Gastroesophageal sphincter (tissue), 4 donors: ENCODE measurements at regions not wholly inside any gene's neighbourhood (a gene's known extent, or its start where the extent isn't known, plus 50 kb on each side); places are given as distances from the start of the nearest gene placed in this dataset.

ENCODE experiments used
- ATAC-seq: fragments of 150-250 bp; one replicate; pipeline ENCODE4 v1.9.1; 2016; ENCODE audit warnings: mild to moderate bottlenecking, moderate library complexity
- H3K27ac ChIP-seq, 4 donors: fragments of 200-600 bp; sonication (generic) in 3 of 4; 1 replicate in 3 of 4; 2 replicates in 1 of 4; pipeline ENCODE4 v1.5.1; 2016 to 2019
- H3K27me3 ChIP-seq: fragments of 200-600 bp; sonication (generic); one replicate; pipeline ENCODE4 v1.5.1; 2019
- H3K36me3 ChIP-seq, 2 donors: fragments of 200-600 bp; sonication (generic); one replicate each; pipeline ENCODE4 v1.5.1; 2019; ENCODE audit warnings: control low read depth in 1 of 2
- H3K4me1 ChIP-seq, 3 donors: fragments of 200-600 bp; sonication (generic); 1 replicate in 2 of 3; 2 replicates in 1 of 3; pipeline ENCODE4 v1.5.1; 2016 to 2019; ENCODE audit warnings: control low read depth in 2 of 3
- H3K4me3 ChIP-seq, 2 donors: fragments of 200-600 bp; sonication (generic); one replicate each; pipeline ENCODE4 v1.5.1; 2019; ENCODE audit warnings: mild to moderate bottlenecking in 1 of 2, moderate library complexity in 1 of 2
- H3K9me3 ChIP-seq, 3 donors: fragments of 200-600 bp; sonication (generic); one replicate each; pipeline ENCODE4 v1.5.1; 2017 to 2019; ENCODE audit warnings: control low read depth in 2 of 3
- EP300 ChIP-seq: sonication (generic); formaldehyde crosslinking; IDR thresholded peaks from one replicate; pipeline ENCODE4 v1.6.1; 2017; ENCODE audit warnings: antibody characterized with exemption, mild to moderate bottlenecking
- POLR2A ChIP-seq, 2 donors: fragments of 450-650 bp; IDR thresholded peaks; one replicate each; pipeline ENCODE4 v1.6.1; 2017; ENCODE audit warnings: antibody characterized with exemption in 2 of 2, mild to moderate bottlenecking in 2 of 2, moderate library complexity in 1 of 2
- POLR2AphosphoS5 ChIP-seq: sonication (generic); formaldehyde crosslinking; IDR thresholded peaks from one replicate; pipeline ENCODE4 v1.6.1; 2017; ENCODE audit warnings: antibody characterized with exemption
- WGBS, 2 donors: methylation state at CpG; one replicate each; pipeline ENCODE4 v1.1.5; 2018; ENCODE audit warnings: low coverage in 1 of 2; 5-methylcytosine and 5-hydroxymethylcytosine counted together
- TF ChIP-seq, protein P1 (sequence below), 4 experiments: fragments of 200-600 bp in 2 of 4; fragments of 450-650 bp in 2 of 4; sonication (generic) in 1 of 4; IDR thresholded peaks; one replicate each; pipeline ENCODE4 v1.5.1; 2017 to 2019; ENCODE audit warnings: antibody characterized with exemption in 4 of 4, mild to moderate bottlenecking in 2 of 4, moderate library complexity in 2 of 4

DNA sequence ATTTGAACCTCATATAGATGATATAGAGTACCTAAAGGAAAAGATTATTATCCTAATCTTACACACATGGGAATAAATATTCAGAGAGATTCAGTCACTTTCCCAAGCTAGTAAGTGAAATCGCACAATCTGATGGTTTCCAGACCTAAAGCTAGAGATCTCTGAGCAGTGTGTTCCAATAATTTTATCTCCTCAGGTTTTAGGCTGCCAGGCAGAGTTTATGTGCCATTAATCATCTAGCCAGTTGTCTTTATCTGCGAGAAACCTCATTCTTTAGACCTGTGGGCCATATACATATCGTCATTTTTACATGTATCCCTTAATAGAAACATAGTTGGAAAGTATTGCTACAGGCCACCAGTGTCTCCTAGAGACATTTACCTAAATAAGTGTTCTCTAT lies 647.2 kb upstream of the STEAP1 start:
- H3K27me3 ChIP-seq: no peaks in the 10 kb centered on the region
- WGBS, 2 donors: 62 to 71% methylated on average over 3 of the region's 3 CpGs
- H3K4me1 ChIP-seq: no peaks in the 10 kb centered on the region
- TF ChIP-seq POLR2AphosphoS5 (no peak), POLR2A (IDR thresholded peaks at IDR 0.05) (no peak), EP300 (no peak)
- TF ChIP-seq, protein P1, sequence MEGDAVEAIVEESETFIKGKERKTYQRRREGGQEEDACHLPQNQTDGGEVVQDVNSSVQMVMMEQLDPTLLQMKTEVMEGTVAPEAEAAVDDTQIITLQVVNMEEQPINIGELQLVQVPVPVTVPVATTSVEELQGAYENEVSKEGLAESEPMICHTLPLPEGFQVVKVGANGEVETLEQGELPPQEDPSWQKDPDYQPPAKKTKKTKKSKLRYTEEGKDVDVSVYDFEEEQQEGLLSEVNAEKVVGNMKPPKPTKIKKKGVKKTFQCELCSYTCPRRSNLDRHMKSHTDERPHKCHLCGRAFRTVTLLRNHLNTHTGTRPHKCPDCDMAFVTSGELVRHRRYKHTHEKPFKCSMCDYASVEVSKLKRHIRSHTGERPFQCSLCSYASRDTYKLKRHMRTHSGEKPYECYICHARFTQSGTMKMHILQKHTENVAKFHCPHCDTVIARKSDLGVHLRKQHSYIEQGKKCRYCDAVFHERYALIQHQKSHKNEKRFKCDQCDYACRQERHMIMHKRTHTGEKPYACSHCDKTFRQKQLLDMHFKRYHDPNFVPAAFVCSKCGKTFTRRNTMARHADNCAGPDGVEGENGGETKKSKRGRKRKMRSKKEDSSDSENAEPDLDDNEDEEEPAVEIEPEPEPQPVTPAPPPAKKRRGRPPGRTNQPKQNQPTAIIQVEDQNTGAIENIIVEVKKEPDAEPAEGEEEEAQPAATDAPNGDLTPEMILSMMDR (IDR thresholded peaks at IDR 0.05): no peak
- no peaks in the 10 kb centered on the region for H3K36me3 ChIP-seq
- no peak overlapping the region for H3K4me3 ChIP-seq
- no peak overlapping the region for H3K27ac ChIP-seq
- no peak for ATAC-seq
- H3K9me3 ChIP-seq: no peaks in the 10 kb centered on the region

DNA sequence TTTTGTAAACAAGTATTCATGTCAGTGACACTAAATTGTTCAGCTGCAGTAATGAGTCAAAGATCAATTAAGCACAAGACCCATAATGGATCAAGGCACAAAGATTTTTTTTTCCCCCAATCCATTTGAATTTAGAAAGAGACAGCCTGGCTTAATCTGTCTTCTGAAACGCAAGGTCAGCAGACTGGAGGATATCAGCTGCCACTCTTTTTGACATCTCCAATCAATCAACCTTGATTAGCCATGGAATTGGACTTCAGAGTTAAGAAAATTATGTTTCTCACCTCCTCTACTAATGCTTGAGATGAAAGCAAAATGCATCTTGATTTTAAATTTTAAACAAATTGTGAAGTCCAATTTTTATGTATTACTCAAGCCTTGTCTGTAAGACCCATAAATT lies 642.4 kb upstream of the STEAP1 start:
- ATAC-seq: no peak

DNA sequence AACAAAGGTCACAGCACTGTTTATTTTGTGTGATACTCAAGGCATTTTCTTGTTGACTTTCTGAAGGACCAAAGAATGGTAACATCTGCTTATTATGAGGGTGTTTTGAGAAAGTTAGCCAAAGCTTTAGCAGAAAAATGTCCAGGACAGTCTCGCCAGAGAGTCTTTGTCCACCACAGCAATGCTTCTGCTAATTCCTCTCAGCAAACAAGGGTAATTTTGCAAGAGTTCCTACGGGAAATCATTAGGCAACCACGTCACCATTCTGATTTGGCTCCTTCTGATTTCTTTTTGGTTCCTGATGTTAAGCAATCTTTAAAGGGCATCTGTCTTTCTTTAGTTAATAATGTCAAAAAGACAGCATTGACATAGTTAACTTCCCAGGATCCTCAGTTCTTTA lies 639.3 kb upstream of the STEAP1 start:
- TF ChIP-seq POLR2A (IDR thresholded peaks at IDR 0.05) (no peak), POLR2AphosphoS5 (no peak), EP300 (no peak)
- TF ChIP-seq, protein P1 (IDR thresholded peaks at IDR 0.05): no peak
- Histone ChIP-seq H3K36me3 (no peaks in the 10 kb centered on the region), H3K27me3 (no peaks in the 10 kb centered on the region), H3K9me3 (no peaks in the 10 kb centered on the region), H3K4me3 (no peak overlapping the region), H3K27ac (no peak overlapping the region), H3K4me1 (no peaks in the 10 kb centered on the region)
- WGBS, 2 donors: 75 to 86% methylated on average over 3 of the region's 3 CpGs
- no peak for ATAC-seq

More for the DNA sequence above, 642.4 kb upstream of the STEAP1 start:
- H3K4me3 ChIP-seq: no peak overlapping the region
- 38 to 75% methylated on average over 1 of the region's 1 CpG for WGBS, 2 donors
- TF ChIP-seq EP300 (no peak), POLR2A (IDR thresholded peaks at IDR 0.05) (no peak), POLR2AphosphoS5 (no peak)
- TF ChIP-seq, protein P1 (IDR thresholded peaks at IDR 0.05): no peak
- no peak overlapping the region for H3K27ac ChIP-seq
- H3K4me1 ChIP-seq: no peaks in the 10 kb centered on the region
- H3K9me3 ChIP-seq: no peaks in the 10 kb centered on the region
- no peaks in the 10 kb centered on the region for H3K27me3 ChIP-seq
- H3K36me3 ChIP-seq: no peaks in the 10 kb centered on the region

DNA sequence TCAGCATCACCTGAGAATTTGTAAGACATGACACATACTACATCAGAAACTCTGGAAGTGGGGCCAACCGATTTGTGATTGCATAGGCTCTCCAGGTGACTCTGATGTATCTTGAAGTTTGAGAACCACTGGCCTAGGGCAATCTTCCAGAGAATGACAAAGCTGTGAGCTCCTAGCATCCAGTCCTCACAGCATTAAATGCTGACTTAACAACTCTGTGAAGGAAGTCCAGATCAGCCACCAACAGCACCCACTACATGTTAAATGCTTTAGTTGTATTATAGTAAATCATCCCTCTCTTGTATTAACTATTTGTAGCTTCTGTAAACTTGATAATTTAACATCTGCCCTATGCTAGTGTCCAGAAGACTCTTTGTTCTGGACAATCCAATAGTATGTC lies 636.5 kb upstream of the STEAP1 start:
- Histone ChIP-seq H3K27ac (no peak overlapping the region), H3K27me3 (no peaks in the 10 kb centered on the region), H3K9me3 (no peaks in the 10 kb centered on the region), H3K4me1 (no peaks in the 10 kb centered on the region), H3K36me3 (no peaks in the 10 kb centered on the region), H3K4me3 (no peak overlapping the region)
- no peak for TF ChIP-seq EP300
- TF ChIP-seq POLR2AphosphoS5: no peak
- TF ChIP-seq POLR2A (IDR thresholded peaks at IDR 0.05): no peak
- TF ChIP-seq, protein P1 (IDR thresholded peaks at IDR 0.05): no peak
- 100% methylated on average over 1 of the region's 1 CpG; no CpG with 5 or more reads in 1 of the 2 donors for WGBS, 2 donors
- ATAC-seq: no peak

DNA sequence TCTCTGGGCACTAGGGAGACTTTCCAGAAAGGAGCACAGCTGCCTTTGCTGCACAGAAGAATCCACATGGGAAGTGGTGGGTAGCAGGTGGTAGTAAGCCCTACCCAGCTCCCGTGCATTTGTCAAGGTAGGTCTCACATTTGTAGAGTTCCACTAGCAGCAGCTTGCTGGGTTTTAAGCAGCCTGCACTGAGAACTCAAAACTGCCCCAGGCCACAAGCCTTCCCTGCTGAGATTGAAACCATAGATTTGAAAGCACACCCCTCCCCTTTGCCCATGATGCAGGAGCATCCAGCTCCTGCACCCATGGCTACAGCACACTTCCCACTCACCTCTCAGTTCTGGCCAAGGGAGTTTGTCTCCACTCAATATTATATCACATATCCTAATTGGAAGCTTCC lies 604.5 kb upstream of the STEAP1 start:
- no CpG with 5 or more reads among the region's 1 CpG for WGBS, 2 donors
- Histone ChIP-seq H3K27ac (no peak overlapping the region), H3K27me3 (no peaks in the 10 kb centered on the region), H3K9me3 (no peaks in the 10 kb centered on the region), H3K4me3 (no peak overlapping the region), H3K36me3 (no peaks in the 10 kb centered on the region), H3K4me1 (no peaks in the 10 kb centered on the region)
- ATAC-seq: no peak
- TF ChIP-seq POLR2A (IDR thresholded peaks at IDR 0.05) (no peak), POLR2AphosphoS5 (no peak)

DNA sequence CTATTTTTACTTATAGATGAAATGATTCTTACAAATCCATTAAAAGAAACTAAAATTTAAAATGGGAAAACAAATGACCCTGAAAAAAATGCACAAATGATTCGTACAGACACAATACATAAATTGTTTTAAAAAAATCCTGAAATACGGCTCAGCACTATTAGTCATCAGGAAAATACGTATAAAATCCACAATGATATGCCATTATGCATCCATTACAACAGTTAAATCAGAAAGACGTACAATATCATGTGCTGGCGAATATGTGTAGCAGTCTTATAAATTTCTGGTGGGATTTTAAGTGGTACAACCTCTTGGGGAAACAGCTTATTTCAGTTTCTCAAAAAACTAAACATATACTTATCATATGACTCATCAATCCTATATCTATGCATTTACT lies 600.1 kb upstream of the STEAP1 start:
- Histone ChIP-seq H3K27ac (no peak overlapping the region), H3K9me3 (no peaks in the 10 kb centered on the region), H3K27me3 (no peaks in the 10 kb centered on the region), H3K4me1 (no peaks in the 10 kb centered on the region), H3K36me3 (no peaks in the 10 kb centered on the region), H3K4me3 (no peak overlapping the region)
- WGBS, 2 donors: 70 to 79% methylated on average over 4 to 5 of the region's 5 CpGs
- TF ChIP-seq POLR2AphosphoS5 (no peak), EP300 (no peak), POLR2A (IDR thresholded peaks at IDR 0.05) (no peak)
- TF ChIP-seq, protein P1 (IDR thresholded peaks at IDR 0.05): no peak
- ATAC-seq: no peak
